ENCODE measurements at regions not wholly inside any gene's neighbourhood (a gene's known extent, or its start where the extent isn't known, plus 50 kb on each side); places are given as distances from the start of the nearest gene placed in this dataset.
"Not testable (repeated sequence)": the region's sequence is repeated elsewhere in the genome, so short reads cannot be mapped to it uniquely, and the experiment has no call there.

- no peak for ATAC-seq
Observed at GRCh38 chr2:13227578-13227977, 510.8 kb downstream of the TRIB2 start.

DNA sequence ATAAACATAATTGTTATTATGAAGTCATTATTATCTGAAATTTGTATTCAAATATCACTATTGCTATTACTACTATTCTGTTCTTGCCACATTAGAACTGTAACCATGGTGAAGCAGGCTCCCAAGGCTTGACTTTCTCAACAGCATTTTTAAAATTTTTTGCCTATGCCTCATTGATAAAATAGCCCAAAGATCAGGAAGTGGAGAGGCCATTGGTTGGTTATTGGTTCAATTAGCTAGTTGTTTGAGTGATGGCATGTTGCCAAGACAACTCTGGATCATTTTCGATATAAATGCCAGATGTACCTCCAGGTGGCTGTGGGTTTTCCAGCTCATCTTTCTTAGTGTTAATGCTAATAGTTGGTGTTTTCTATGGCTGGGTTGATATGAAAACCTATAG lies 513.5 kb downstream of the TRIB2 start:
- ATAC-seq: no peak

DNA sequence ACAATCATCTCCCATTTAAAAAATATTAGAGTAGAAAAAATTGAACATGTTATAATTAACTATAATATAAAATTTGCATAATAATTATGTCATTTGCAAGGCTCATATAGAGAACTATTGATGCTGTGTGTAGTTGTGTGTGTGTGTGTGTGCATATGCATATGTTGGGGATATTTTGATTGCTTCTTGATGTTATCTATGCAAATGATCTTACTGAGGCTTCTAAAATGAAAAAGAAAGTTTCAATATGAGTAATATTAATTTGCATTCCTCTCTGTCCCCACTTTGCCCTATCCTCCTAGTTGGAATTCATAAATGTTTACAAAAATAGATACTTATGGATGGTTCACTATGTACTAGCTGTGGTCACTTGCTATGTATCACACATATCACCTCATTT lies 523.3 kb downstream of the TRIB2 start:
- no peak for ATAC-seq

DNA sequence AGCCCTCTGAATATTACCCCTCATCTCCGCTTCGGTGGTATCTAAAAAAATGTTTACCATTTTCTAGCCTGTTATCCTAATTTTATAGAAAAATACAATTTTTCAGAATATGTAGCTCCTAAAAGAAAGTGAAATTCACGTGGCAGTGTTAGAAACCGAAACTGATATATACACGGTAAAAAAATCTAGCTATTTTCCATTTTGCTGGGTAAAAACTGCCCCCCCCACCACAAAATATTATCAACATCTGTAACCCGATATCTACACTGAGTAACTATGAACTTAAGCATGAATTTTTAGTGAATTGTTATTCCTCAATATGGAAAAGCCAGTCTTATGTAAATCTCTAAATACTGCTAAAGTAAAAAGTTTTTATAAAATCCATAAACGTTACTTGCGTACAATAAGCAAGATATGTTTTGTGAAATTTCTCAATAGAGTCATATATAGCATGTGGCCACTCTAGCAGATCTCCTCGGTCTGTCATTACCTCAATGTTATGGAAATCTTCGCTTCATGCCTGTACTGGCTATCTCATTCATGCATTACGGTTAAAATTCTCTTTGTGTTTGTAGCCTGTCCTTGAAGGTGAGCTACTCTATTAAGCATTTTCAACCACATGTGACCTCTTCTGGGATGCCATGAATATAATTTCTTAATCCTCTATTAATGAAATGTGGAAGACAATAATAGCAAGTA lies 524.2 kb downstream of the TRIB2 start:
- no peak for ATAC-seq

- no peak for ATAC-seq
Observed at GRCh38 chr2:13252615-13253014, 535.9 kb downstream of the TRIB2 start.

- ATAC-seq: no peak
Observed at GRCh38 chr2:13255485-13255884, 538.7 kb downstream of the TRIB2 start.

GRCh38 chr2:13260402-13260801 lies 543.7 kb downstream of the TRIB2 start:
- no peak for ATAC-seq

DNA sequence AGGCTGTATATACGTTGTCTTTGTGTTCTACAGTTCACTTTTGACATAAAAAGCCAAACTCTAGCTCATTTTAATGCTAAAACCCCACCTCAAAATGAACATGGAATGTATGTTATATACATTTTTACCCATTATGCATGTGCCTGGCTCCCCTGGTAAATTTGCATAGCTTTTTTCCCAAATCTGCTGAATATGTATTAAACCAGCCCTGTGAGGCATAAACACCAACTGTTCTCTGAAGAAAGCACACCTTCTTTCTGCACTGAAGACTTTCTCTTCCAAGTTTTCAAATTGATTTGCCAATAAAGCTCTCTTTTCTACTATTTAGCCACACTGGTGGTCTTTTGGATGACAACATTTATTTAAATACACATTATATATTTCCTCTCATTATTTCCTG lies 549.4 kb downstream of the TRIB2 start:
- ATAC-seq: no peak

- no peak for ATAC-seq
Observed at GRCh38 chr2:13284688-13285087, 568.0 kb downstream of the TRIB2 start.

GRCh38 chr2:13289310-13289709 lies 572.6 kb downstream of the TRIB2 start:
- no peak for ATAC-seq

GRCh38 chr2:13308478-13308805 lies 591.7 kb downstream of the TRIB2 start:
- ATAC-seq: not testable (repeated sequence)

DNA sequence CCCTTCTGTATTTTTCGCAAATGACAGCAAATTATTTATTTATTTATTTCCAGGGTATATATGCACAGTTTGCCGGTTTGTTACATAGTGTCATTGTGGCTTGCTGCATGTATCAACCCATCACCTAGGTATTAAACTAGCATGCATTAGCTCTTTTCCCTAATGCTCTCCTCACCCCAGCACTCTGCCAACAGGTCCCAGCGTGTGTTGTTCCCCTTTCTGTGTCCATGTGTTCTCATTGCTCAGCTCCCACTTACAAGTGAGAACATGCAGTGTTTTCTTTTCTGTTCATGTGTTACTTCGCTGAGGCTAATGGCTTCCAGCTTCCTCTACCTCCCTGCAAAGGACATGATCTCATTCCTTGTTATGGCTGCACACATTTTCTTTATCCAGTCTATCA lies 592.3 kb downstream of the TRIB2 start:
- no peak for ATAC-seq

DNA sequence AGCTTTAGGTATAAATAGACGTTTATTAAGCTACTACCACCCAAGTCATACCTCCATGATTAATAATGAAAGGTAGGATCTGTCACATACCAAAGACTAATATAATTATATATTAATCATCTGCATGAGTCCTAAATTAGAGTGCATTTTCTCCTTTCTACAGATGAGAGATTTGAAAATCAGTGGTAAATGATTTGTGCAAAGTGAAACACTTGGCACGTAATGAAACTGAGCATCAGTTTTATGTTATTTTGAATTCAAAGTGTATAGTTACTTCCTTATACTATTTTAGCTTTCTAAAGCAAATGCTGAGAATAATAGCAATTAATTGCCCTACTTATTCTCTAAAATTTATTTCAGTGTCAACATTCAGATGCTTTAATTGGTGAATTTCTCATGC lies 615.3 kb downstream of the TRIB2 start:
- ATAC-seq: no peak

DNA sequence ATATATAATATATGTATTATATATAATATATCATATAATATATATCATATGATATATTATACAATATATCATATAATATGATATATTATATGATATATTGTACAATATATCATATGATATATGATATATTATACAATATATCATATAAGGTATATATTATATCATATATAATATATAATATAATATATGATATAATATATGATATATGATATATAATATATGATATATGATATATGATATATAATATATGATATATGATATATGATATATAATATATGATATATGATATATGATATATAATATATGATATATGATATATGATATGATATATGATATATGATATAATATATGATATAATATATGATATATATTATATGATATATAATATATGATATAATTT lies 617.3 kb downstream of the TRIB2 start:
- ATAC-seq: not testable (repeated sequence)

DNA sequence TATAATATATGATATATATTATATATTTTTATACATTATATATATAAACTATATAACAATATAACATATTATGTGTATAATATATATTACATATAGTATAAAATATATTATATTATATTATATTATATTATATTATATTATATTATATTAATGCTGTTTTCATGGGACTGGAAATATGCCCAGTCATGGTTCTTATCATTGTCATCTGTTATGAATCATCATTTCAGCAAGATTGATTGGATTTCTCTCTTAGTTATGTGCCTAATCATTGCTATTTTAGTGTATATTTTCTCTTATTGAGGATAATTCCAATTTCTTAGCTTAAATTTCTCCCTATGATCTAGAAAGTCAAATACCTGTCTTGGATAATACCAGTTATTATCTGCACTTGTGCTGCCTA lies 617.8 kb downstream of the TRIB2 start:
- ATAC-seq: no peak

DNA sequence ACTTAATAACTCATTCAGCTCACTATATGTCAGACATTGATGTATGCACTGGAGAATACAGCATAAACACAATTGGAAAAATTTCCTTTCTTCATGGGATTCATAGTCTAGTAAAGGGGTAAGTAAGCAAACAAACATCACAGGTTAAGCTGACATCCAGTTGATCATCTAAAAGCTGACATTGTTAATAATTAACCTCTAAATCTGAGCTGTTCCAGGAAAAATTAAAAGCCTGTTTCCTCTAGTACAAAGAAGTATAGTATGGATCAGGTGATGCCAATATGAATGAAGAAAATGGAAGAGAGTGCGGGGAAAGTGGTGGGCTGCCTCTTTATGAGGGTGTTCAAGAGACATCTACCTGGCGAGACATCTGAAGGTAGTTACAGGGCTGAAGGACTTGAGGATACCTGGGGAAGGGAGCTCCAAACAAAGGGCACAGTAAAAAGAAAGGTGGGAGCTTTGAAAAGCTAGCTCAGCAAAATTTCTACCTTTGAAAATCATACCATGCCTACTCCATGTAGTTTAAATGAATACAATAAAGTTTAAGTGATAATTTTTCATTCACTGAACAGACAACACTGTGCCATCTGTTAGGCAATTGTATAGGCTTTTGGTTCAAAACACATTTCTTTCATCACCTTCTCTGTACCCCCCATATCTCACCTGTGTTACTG lies 619.3 kb downstream of the TRIB2 start:
- ATAC-seq: no peak

DNA sequence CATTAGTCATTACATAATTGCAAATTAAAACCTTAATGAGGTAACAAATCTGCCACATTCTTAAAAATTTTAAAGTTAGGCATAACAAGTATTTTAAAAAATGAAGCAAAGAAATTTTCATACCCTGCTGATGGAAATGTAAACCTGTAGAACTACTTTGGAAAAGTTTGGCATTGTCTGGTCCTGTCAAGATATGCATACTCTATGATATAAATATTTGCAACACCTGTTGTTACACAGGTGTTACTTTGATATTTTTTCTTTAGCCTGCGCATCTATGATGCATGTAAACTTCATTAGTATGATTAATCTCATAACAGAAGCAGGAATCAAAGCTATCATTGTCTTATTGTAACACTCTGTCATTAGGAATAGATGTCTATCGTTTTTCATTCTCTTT lies 634.3 kb downstream of the TRIB2 start:
- no peak for ATAC-seq

- no peak for ATAC-seq
Observed at GRCh38 chr2:13353083-13353482, 636.3 kb downstream of the TRIB2 start.

DNA sequence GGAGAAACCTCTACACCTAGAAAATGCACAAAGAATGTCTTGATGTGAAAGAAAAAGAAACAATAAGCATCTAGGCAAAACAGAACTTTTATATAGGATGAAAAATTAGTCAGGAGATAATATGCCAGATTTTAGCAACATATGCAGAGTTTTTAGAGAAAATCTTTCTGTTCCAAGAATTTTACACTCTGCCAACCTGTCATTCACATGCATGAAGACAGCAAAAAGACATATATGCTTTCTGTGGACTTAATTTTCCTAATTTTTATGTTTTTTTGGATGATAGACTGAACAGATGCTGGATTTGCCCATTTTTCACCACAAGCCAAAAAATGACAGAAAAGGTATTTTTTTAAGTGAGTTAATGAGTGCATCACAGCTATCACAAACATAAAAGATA lies 637.3 kb downstream of the TRIB2 start:
- ATAC-seq: no peak

GRCh38 chr2:13381928-13382327 lies 665.2 kb downstream of the TRIB2 start:
- not testable (repeated sequence) for ATAC-seq

- not testable (repeated sequence) for ATAC-seq
Observed at GRCh38 chr2:13389172-13389571, 672.4 kb downstream of the TRIB2 start.

- ATAC-seq: no peak
Observed at GRCh38 chr2:13390676-13391075, 673.9 kb downstream of the TRIB2 start.

DNA sequence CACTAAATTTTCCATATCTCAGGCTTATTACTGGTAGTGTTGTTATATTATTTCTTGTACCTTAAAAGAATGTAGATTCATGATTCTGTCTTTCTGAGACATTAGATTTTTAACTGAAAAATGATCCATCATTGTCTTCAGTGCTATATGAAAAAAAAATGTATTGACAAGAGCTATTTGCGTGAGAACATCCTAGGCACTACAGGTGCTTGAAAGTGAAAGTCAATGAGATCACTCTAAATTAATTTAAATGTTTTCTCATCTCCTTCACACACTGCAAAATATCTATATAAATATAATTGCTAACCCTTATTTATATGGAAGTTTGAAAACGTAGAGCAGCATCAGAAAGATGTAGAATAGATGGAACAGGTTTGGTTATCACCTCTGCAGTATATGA lies 684.6 kb downstream of the TRIB2 start:
- no peak for ATAC-seq

DNA sequence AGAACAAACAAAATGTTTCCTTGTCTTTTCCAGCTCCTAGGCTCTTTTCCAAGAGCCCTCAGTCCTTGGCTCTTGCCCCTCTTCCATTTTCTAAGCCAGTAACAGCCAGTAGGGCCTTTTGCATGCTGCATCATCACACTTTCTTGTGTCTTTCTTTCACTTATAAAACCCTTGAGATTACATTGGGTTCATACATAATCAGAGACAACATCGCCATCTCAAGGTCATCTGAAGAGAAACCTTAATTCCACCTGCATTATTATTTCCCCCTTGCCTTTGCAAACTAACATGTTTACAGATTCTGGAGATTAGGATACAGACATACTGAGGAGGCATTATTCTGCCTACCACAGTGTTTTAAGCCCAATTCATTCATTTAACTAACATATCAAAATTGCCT lies 697.3 kb downstream of the TRIB2 start:
- no peak for ATAC-seq

DNA sequence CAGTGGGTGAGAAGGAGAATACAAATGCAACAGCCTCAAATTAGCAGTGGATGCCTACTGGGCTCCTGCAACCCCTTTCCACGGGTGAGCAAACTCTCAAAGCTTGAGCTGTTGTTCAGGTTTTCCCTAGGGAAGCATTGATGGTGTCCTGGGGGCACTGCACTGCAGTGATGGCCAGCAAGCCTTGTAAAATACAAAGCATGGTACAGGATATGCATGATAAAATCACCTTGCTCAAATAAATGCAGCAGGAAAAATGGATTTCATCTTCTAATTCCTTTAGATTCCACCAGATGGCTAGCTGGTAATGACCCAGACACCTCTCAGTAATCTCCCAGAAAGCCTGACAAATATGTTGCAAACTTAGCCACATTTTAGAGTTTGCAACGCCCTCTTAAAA lies 698.2 kb downstream of the TRIB2 start:
- no peak for ATAC-seq
